Right lobe of liver (tissue), 4 donors: ENCODE measurements at regions not wholly inside any gene's neighbourhood (a gene's known extent, or its start where the extent isn't known, plus 50 kb on each side); places are given as distances from the start of the nearest gene placed in this dataset.

Experiments used
- POLR2A ChIP-seq: fragments of 450-650 bp; IDR thresholded peaks from one replicate; pipeline ENCODE4 v1.6.1; 2017; ENCODE audit warnings: antibody characterized with exemption, mild to moderate bottlenecking
- TF ChIP-seq, protein P1 (sequence below), 4 donors: fragments of 200-600 bp in 3 of 4; fragments of 450-650 bp in 1 of 4; IDR thresholded peaks; one replicate each; pipeline versions ENCODE4 v1.5.1 to v1.8.0; 2016 to 2022; ENCODE audit warnings: antibody characterized with exemption in 4 of 4, mild to moderate bottlenecking in 2 of 4
- donor health status: DM: no; HTN: no; CAD: no.
- donor health status: DM: no; HTN: no; CAD: no.
- donor health status: DM: no; HTN: yes; CAD: no.

DNA sequence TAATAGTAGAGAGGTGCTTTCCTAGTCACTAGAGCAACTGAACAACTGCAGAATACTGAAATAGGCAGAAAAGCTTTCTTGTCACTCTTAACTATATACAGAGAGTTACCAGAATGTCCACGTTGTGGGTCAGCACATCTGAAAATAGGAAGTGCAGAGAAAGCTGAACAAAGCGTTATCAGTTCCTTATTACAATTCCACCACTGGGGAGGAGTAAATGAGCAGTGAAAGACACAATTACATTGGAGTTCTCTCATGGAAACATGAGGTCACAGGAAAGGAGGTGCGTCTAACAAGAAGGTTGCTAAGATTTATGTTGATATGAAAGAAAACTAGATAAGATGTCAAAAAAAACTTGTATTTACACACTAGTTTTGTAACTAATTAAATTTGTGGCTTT lies 461.9 kb upstream of the COX7C start:
- TF ChIP-seq, protein P1, sequence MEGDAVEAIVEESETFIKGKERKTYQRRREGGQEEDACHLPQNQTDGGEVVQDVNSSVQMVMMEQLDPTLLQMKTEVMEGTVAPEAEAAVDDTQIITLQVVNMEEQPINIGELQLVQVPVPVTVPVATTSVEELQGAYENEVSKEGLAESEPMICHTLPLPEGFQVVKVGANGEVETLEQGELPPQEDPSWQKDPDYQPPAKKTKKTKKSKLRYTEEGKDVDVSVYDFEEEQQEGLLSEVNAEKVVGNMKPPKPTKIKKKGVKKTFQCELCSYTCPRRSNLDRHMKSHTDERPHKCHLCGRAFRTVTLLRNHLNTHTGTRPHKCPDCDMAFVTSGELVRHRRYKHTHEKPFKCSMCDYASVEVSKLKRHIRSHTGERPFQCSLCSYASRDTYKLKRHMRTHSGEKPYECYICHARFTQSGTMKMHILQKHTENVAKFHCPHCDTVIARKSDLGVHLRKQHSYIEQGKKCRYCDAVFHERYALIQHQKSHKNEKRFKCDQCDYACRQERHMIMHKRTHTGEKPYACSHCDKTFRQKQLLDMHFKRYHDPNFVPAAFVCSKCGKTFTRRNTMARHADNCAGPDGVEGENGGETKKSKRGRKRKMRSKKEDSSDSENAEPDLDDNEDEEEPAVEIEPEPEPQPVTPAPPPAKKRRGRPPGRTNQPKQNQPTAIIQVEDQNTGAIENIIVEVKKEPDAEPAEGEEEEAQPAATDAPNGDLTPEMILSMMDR (IDR thresholded peaks at IDR 0.05): no peak
- no peak for TF ChIP-seq POLR2A
